RWPE2 (cell line): ENCODE measurements at regions not wholly inside any gene's neighbourhood (a gene's known extent, or its start where the extent isn't known, plus 50 kb on each side); places are given as distances from the start of the nearest gene placed in this dataset.
A peak's percentile ranks its signal among the peaks of the same experiment; 100 is the strongest.

Experiments
- ATAC-seq: fragments of 200-7000 bp; cut with Tn5 transposase; 3 replicates; pipeline ENCODE4 v1.9.1; 2021; ENCODE audit warnings: low read depth
- DNase-seq: peaks from one replicate; pipeline ENCODE4 v3.0.0-alpha.2; 2020; ENCODE audit warnings: low spot score
- H3K27ac ChIP-seq: fragments of 450-650 bp; 2 replicates; pipeline ENCODE4 v1.5.1; 2017; ENCODE audit warnings: mild to moderate bottlenecking; ENCODE audit not compliant: poor library complexity, severe bottlenecking
- H3K27me3 ChIP-seq: fragments of 250-450 bp; sonication (Bioruptor Pico); 2 replicates; pipeline ENCODE4 v1.5.1; 2021; ENCODE audit warnings: mild to moderate bottlenecking, moderate library complexity; ENCODE audit not compliant: insufficient read depth, poor library complexity, severe bottlenecking
- H3K36me3 ChIP-seq: fragments of 250-450 bp; sonication (Bioruptor Pico); 2 replicates; pipeline ENCODE4 v1.5.1; 2020; ENCODE audit warnings: low read depth, mild to moderate bottlenecking, moderate library complexity
- H3K4me1 ChIP-seq: fragments of 250-450 bp; sonication (Bioruptor Pico); 2 replicates; pipeline ENCODE4 v1.5.1; 2021; ENCODE audit warnings: mild to moderate bottlenecking, moderate library complexity; ENCODE audit not compliant: insufficient read depth, poor library complexity, severe bottlenecking
- H3K4me3 ChIP-seq: fragments of 250-450 bp; sonication (Bioruptor Pico); 2 replicates; pipeline ENCODE4 v1.5.1; 2021; ENCODE audit warnings: mild to moderate bottlenecking, moderate library complexity; ENCODE audit not compliant: severe bottlenecking
- H3K9me3 ChIP-seq: fragments of 250-450 bp; sonication (Bioruptor Pico); 2 replicates; pipeline ENCODE4 v1.5.1; 2021; ENCODE audit warnings: mild to moderate bottlenecking, moderate library complexity; ENCODE audit not compliant: severe bottlenecking
- TF ChIP-seq, protein P1 (sequence below): fragments of 450-650 bp; IDR thresholded peaks from one replicate; pipeline ENCODE4 v1.5.1; 2017; ENCODE audit warnings: mild to moderate bottlenecking, moderate library complexity; ENCODE audit not compliant: poor library complexity, severe bottlenecking

DNA sequence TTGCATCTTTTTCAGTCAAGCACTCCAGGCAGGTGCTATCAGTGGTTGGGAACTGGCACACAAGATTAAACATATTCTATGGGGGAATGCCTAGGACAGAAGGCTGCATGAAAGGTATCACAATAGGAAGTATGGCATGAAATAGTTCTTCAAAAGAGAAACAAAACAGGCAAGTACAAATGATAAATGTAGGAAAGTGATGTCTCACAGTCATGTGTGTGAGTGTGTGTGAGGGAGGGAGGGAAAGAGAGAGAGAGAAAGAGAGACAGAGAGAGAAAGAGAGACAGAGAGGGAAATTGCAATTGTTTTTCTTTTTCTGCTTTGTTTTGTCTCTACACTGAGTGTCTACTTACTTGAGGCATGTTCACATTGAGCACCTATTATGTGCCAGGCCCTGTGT is 456.3 kb downstream of the MIAT start:
- Histone ChIP-seq H3K27ac (peak overlapping the region; percentile 53), H3K27me3 (no peaks in the 10 kb centered on the region), H3K4me3 (no peak overlapping the region), H3K36me3 (no peaks in the 10 kb centered on the region), H3K9me3 (peaks cover 4% of the 10 kb centered on the region), H3K4me1 (peaks cover 24% of the 10 kb centered on the region)
- no peak for ATAC-seq
- TF ChIP-seq, protein P1, sequence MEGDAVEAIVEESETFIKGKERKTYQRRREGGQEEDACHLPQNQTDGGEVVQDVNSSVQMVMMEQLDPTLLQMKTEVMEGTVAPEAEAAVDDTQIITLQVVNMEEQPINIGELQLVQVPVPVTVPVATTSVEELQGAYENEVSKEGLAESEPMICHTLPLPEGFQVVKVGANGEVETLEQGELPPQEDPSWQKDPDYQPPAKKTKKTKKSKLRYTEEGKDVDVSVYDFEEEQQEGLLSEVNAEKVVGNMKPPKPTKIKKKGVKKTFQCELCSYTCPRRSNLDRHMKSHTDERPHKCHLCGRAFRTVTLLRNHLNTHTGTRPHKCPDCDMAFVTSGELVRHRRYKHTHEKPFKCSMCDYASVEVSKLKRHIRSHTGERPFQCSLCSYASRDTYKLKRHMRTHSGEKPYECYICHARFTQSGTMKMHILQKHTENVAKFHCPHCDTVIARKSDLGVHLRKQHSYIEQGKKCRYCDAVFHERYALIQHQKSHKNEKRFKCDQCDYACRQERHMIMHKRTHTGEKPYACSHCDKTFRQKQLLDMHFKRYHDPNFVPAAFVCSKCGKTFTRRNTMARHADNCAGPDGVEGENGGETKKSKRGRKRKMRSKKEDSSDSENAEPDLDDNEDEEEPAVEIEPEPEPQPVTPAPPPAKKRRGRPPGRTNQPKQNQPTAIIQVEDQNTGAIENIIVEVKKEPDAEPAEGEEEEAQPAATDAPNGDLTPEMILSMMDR = no peak
- DNase-seq = no peak

DNA sequence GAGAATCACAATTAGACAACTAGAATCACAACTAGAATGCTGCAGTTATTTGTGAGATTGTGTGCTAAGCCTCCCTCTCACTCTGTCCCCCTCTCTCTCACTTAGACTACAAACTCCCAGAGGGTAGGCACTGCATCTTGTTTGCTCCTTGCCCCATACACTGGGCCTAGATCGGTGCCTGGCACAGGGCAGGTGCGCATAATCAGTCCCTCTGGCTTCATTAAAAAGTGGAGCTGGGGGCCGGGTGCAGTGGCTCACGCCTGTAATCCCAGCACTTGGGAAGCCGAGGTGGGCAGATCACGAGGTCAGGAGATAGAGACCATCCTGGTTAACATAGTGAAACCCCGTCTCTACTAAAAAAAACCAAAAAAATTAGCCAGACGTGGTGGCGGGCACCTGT is 456.8 kb downstream of the MIAT start:
- ATAC-seq (no peak), DNase-seq (no peak)
- TF ChIP-seq, protein P1 = no peak
- Histone ChIP-seq H3K4me1 (peaks cover 24% of the 10 kb centered on the region), H3K36me3 (no peaks in the 10 kb centered on the region), H3K4me3 (no peak overlapping the region), H3K9me3 (peaks cover 2% of the 10 kb centered on the region), H3K27me3 (no peaks in the 10 kb centered on the region), H3K27ac (no peak overlapping the region)

DNA sequence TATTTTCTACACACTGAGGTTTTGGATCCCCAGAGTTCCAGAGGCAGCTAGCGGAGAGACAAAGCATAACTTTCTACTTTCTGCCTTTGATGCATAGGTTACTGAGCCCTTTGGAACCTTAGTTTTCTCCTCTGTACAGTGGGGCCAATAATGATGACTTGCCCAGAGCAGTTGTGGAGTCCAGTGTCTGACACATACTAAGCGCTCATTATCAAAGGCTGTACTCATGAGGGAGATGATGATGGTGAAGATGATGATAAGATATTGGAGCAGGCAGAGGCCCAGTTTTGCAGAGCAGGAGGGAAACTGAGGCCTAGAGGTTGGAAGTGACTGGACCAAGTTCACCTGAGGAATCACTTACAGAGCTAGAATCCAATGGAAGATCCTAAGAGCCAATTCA is 458.0 kb downstream of the MIAT start:
- no peaks in the 10 kb centered on the region for H3K27me3 ChIP-seq
- H3K4me1 ChIP-seq = peaks cover 24% of the 10 kb centered on the region
- no peak for DNase-seq
- H3K36me3 ChIP-seq = no peaks in the 10 kb centered on the region
- peak overlapping the region; percentile 27 for H3K27ac ChIP-seq
- H3K9me3 ChIP-seq = no peaks in the 10 kb centered on the region
- no peak for ATAC-seq
- TF ChIP-seq, protein P1 = no peak
- H3K4me3 ChIP-seq = no peak overlapping the region

DNA sequence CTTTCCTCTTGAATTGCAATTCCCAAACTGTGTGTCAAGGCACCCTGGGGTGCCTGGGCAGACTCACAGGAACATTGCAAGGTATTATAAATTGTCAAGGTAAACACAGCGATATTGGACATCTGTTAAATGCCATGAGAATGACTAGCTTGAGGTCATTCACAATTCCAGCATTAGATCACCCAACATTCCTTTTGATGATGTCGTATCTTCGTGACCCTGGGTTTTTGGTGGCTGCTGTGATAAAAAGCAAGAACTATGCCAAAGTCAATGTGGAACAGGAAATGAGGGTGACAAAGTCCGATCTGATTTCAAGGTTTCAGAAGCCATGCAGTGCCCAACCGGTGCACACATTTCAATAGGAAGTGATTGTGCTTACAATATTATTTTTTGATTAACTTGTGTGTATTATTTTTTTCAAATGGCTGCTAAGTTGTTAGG is 458.4 kb downstream of the MIAT start:
- ATAC-seq = peak; percentile 41; the same call in 2 of the 3 replicates
- peaks cover 24% of the 10 kb centered on the region for H3K4me1 ChIP-seq
- DNase-seq = no peak

DNA sequence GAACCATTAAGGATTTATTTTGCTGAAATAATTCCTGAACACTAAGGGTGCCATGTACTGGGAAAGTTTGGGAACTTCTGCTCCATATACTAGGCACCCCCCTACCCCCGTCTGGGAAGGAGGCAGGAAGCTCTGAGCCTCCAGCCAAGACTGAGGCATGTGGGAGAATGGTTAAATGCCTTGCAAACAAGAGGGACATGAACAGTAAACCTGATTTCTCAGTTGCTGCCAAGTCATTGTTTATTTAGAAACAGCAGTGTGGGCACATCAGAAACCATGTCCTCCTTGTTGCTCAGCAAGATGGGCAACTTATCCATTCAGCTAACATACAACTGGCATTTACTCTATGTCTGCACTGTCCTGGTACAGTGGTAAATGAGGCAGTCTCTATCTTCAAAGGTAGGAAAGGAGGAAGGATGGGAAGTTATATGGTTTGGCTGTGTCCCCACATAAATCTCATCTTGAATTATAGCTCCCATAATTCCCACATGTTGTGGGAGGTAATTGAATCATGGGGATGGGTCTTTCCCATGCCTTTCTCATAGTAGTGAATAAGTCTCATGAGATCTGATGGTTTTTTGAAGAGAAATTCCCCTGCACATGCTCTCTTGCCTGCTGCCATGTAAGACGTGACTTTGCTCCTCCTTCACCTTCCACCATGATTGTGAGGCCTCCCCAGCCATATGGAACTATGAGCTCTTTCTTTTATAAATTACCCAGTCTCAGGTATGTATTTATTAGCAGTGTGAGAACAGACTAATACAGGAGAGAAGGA is 459.1 kb downstream of the MIAT start:
- TF ChIP-seq, protein P1 = no peak
- Histone ChIP-seq H3K4me1 (peaks cover 24% of the 10 kb centered on the region), H3K9me3 (no peaks in the 10 kb centered on the region), H3K27ac (peak overlapping the region; percentile 27), H3K4me3 (no peak overlapping the region), H3K27me3 (no peaks in the 10 kb centered on the region), H3K36me3 (no peaks in the 10 kb centered on the region)
- no peak for DNase-seq
- no peak for ATAC-seq

More for the DNA sequence above, 458.4 kb downstream of the MIAT start:
- Histone ChIP-seq H3K36me3 (no peaks in the 10 kb centered on the region), H3K9me3 (no peaks in the 10 kb centered on the region), H3K27me3 (no peaks in the 10 kb centered on the region), H3K27ac (peak overlapping the region; percentile 27), H3K4me3 (no peak overlapping the region)
- TF ChIP-seq, protein P1 = no peak
